ENCODE measurements at regions not wholly inside any gene's neighbourhood (a gene's known extent, or its start where the extent isn't known, plus 50 kb on each side); places are given as distances from the start of the nearest gene placed in this dataset.

DNA sequence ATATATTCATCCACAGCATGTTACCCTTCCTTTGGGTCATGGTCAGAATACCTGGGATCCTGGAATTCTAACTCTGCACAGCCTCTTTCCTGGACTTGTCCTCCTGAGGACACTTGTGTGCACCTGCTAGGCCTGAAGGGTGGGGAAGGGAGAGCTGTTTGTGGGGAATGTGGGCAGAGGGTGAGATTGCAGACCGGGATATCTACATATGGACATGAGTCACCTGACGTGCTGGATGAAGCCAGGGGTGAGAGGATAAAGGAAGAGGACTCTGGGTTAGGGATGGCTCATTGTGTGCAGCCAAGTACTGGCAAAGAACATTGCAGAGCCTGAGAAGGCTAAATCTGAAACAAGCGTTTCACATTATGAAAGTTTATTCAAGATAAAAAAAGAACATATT is 241.4 kb upstream of the RPS23 start:
- Histone ChIP-seq H3K9me3 (ENCODE audit: insufficient read depth, low read length) (no peaks in the 10 kb centered on the region), H3K4me2 (ENCODE audit: low read length) (no peak overlapping the region), H3K27me3 (ENCODE audit: low read depth, low read length) (no peaks in the 10 kb centered on the region), H2AFZ (ENCODE audit: low read depth, low read length) (no peak overlapping the region), H3K4me1 (ENCODE audit: low read length) (no peaks in the 10 kb centered on the region), H3K9ac (ENCODE audit: low read length) (no peak overlapping the region), H3K4me3 (ENCODE audit: low read length) (no peak overlapping the region), H3K27ac (ENCODE audit: low read length) (no peak overlapping the region), H3K36me3 (replicated peaks; ENCODE audit: low read depth, low read length) (no peaks in the 10 kb centered on the region), H3K79me2 (ENCODE audit: low read length) (no peaks in the 10 kb centered on the region), H4K20me1 (ENCODE audit: insufficient read depth, low read length) (no peaks in the 10 kb centered on the region)
- TF ChIP-seq EZH2phosphoT487 (IDR thresholded peaks at IDR 0.05; ENCODE audit: low read depth), result no peak
- no peak for TF ChIP-seq CTCF (IDR thresholded peaks at IDR 0.05; ENCODE audit: low read depth, low read length)

GRCh38 chr5:82517544-82518075 is 239.5 kb upstream of the RPS23 start:
- Histone ChIP-seq H3K4me1 (ENCODE audit: low read length) (peaks cover 2% of the 10 kb centered on the region), H3K9ac (ENCODE audit: low read length) (no peak overlapping the region), H3K4me3 (ENCODE audit: low read length) (no peak overlapping the region), H3K4me2 (ENCODE audit: low read length) (no peak overlapping the region), H2AFZ (ENCODE audit: low read depth, low read length) (no peak overlapping the region), H3K36me3 (replicated peaks; ENCODE audit: low read depth, low read length) (no peaks in the 10 kb centered on the region), H3K27me3 (ENCODE audit: low read depth, low read length) (no peaks in the 10 kb centered on the region), H3K79me2 (ENCODE audit: low read length) (no peaks in the 10 kb centered on the region), H3K9me3 (ENCODE audit: insufficient read depth, low read length) (no peaks in the 10 kb centered on the region), H3K27ac (ENCODE audit: low read length) (no peak overlapping the region), H4K20me1 (ENCODE audit: insufficient read depth, low read length) (no peaks in the 10 kb centered on the region)
- TF ChIP-seq CTCF (IDR thresholded peaks at IDR 0.05; ENCODE audit: low read depth, low read length), result no peak
- no peak for TF ChIP-seq EZH2phosphoT487 (IDR thresholded peaks at IDR 0.05; ENCODE audit: low read depth)

DNA sequence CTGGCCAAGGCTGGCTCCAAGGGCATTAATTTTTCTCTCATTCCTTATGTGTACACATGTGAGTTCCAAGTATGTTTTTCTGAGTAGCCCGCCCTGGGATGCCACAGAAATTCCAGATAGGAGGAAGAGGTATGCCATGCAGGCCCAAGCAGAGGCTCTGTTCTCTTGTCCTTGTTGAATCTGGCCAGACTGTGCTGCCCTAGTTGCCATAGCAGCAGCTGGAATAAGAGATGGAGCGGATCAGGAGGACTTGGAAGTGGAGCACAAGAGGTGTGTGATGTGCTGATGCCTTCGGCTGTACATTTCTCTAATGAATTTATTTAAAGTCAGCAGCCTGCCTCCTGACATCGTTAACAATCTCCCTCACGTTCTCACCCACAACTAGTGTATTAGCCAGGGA is 235.6 kb upstream of the RPS23 start:
- H3K4me1 ChIP-seq (ENCODE audit: low read length), result peaks cover 21% of the 10 kb centered on the region
- no peak overlapping the region for H2AFZ ChIP-seq (ENCODE audit: low read depth, low read length)
- no peaks in the 10 kb centered on the region for H3K79me2 ChIP-seq (ENCODE audit: low read length)
- H3K9ac ChIP-seq (ENCODE audit: low read length), result no peak overlapping the region
- no peak overlapping the region for H3K4me2 ChIP-seq (ENCODE audit: low read length)
- H4K20me1 ChIP-seq (ENCODE audit: insufficient read depth, low read length), result no peaks in the 10 kb centered on the region
- no peaks in the 10 kb centered on the region for H3K9me3 ChIP-seq (ENCODE audit: insufficient read depth, low read length)
- TF ChIP-seq CTCF (IDR thresholded peaks at IDR 0.05; ENCODE audit: low read depth, low read length), result no peak
- no peak for TF ChIP-seq EZH2phosphoT487 (IDR thresholded peaks at IDR 0.05; ENCODE audit: low read depth)
- no peaks in the 10 kb centered on the region for H3K27me3 ChIP-seq (ENCODE audit: low read depth, low read length)
- no peak overlapping the region for H3K4me3 ChIP-seq (ENCODE audit: low read length)
- no peaks in the 10 kb centered on the region for H3K36me3 ChIP-seq (replicated peaks; ENCODE audit: low read depth, low read length)
- H3K27ac ChIP-seq (ENCODE audit: low read length), result no peak overlapping the region

GRCh38 chr5:82512025-82512424 is 233.9 kb upstream of the RPS23 start:
- Histone ChIP-seq H3K4me3 (ENCODE audit: low read length) (no peak overlapping the region), H3K4me1 (ENCODE audit: low read length) (peaks cover 21% of the 10 kb centered on the region), H3K4me2 (ENCODE audit: low read length) (peak overlapping the region; percentile 17; the same call in 1 of the 2 replicates), H3K79me2 (ENCODE audit: low read length) (no peaks in the 10 kb centered on the region), H3K9me3 (ENCODE audit: insufficient read depth, low read length) (no peaks in the 10 kb centered on the region), H3K36me3 (replicated peaks; ENCODE audit: low read depth, low read length) (no peaks in the 10 kb centered on the region), H4K20me1 (ENCODE audit: insufficient read depth, low read length) (no peaks in the 10 kb centered on the region), H3K9ac (ENCODE audit: low read length) (peak overlapping the region; percentile 13; the same call in 1 of the 2 replicates), H3K27me3 (ENCODE audit: low read depth, low read length) (no peaks in the 10 kb centered on the region), H3K27ac (ENCODE audit: low read length) (no peak overlapping the region), H2AFZ (ENCODE audit: low read depth, low read length) (peak overlapping the region; percentile 46; the same call in 1 of the 2 replicates)
- TF ChIP-seq CTCF (IDR thresholded peaks at IDR 0.05; ENCODE audit: low read depth, low read length) (no peak), EZH2phosphoT487 (IDR thresholded peaks at IDR 0.05; ENCODE audit: low read depth) (no peak)
